Panc1 (cell line): ENCODE measurements at regions not wholly inside any gene's neighbourhood (a gene's known extent, or its start where the extent isn't known, plus 50 kb on each side); places are given as distances from the start of the nearest gene placed in this dataset.

Experiments used
- CTCF ChIP-seq: fragments of 450-650 bp; IDR thresholded peaks from 2 replicates; pipeline ENCODE4 v1.5.1; 2017; ENCODE audit warnings: mild to moderate bottlenecking
- POLR2AphosphoS5 ChIP-seq: IDR thresholded peaks from 2 replicates; pipeline ENCODE4 v1.6.1; 2012; ENCODE audit warnings: mild to moderate bottlenecking, low read depth, low read length, moderate library complexity
- REST ChIP-seq, 2 experiments: IDR thresholded peaks; 2 replicates each; pipeline ENCODE4 v1.6.1; 2011 to 2012; ENCODE audit warnings: low read depth in 2 of 2, control low read depth in 1 of 2, low read length in 1 of 2, mild to moderate bottlenecking in 1 of 2, moderate library complexity in 1 of 2; ENCODE audit not compliant: insufficient read depth in 1 of 2

DNA sequence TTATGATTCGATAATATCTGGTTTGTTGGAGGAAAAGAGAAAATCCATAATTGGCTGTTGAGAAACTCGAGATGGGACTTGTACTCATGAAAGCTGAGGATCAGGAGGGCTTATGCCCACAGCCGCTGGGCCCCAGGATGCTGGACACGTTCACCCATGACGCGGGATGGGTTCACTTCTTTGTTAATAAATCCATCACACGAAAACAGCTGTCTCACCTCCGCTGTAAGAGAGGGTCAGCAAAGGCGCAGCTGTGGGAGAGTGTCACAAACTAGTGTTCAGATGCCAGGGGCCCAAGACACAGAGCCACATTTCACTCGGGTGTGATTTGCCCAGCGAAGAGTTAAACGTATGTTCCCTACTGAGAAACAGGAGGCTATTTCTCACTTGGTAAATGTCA, 315.1 kb downstream of the THBS2 start:
- TF ChIP-seq CTCF (no peak), REST (IDR thresholded peaks at IDR 0.05; ENCODE audit: insufficient read depth in 1 of 2, low read depth in 2 of 2, low read length in 1 of 2) (no peak), POLR2AphosphoS5 (no peak)
